ENCODE measurements at regions not wholly inside any gene's neighbourhood (a gene's known extent, or its start where the extent isn't known, plus 50 kb on each side); places are given as distances from the start of the nearest gene placed in this dataset.
A peak's percentile ranks its signal among the peaks of the same experiment; 100 is the strongest.

DNA sequence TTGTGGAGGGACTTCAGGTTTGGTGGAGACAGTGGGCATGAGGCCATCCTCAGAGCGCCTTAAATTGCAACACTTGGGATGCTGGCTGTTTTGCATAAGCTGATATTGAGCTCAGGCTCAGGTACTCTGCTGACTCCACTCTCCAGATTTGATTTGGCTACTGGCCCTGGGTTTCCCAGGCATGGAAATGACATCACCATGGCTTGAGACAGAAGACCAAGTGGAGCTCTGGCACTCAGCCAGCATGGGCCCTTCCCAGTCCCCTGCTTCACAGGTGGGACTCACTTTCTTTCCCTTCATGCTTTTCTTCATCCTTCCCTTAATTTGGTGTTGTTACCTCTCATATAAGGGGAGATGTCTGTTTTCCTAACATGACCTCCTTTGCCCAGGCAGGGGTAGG lies 72.0 kb upstream of the IL12B start:
- H3K4me3 ChIP-seq (ENCODE audit: low read length), result no peak overlapping the region
- DNase-seq (ENCODE audit: low read depth), result peak; percentile 16
- TF ChIP-seq, protein P1, sequence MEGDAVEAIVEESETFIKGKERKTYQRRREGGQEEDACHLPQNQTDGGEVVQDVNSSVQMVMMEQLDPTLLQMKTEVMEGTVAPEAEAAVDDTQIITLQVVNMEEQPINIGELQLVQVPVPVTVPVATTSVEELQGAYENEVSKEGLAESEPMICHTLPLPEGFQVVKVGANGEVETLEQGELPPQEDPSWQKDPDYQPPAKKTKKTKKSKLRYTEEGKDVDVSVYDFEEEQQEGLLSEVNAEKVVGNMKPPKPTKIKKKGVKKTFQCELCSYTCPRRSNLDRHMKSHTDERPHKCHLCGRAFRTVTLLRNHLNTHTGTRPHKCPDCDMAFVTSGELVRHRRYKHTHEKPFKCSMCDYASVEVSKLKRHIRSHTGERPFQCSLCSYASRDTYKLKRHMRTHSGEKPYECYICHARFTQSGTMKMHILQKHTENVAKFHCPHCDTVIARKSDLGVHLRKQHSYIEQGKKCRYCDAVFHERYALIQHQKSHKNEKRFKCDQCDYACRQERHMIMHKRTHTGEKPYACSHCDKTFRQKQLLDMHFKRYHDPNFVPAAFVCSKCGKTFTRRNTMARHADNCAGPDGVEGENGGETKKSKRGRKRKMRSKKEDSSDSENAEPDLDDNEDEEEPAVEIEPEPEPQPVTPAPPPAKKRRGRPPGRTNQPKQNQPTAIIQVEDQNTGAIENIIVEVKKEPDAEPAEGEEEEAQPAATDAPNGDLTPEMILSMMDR (IDR thresholded peaks at IDR 0.05; ENCODE audit: insufficient read depth, low read depth, low read length, missing control alignments), result no peak

DNA sequence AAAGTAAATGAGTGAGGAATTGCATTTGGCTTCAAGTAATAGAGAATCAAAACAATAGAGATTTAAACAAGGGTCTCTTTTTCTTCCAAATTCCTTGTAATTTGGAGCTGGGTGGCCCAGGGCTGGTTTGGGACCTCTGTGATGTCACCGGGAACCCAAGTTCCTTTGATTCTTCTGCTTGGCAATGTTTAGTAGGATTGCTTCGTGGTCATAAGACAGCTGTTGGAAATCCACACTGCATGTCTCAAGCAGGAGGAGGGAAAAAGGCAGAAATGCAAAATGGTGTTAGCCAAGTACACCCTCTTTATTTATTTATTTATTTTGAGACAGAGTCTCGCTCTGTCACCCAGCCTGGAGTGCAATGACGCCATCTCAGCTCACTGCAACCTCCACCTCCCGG lies 72.6 kb upstream of the IL12B start:
- TF ChIP-seq, protein P1 (IDR thresholded peaks at IDR 0.05; ENCODE audit: insufficient read depth, low read depth, low read length, missing control alignments), result no peak
- no peak overlapping the region for H3K4me3 ChIP-seq (ENCODE audit: low read length)
- no peak for DNase-seq (ENCODE audit: low read depth)

DNA sequence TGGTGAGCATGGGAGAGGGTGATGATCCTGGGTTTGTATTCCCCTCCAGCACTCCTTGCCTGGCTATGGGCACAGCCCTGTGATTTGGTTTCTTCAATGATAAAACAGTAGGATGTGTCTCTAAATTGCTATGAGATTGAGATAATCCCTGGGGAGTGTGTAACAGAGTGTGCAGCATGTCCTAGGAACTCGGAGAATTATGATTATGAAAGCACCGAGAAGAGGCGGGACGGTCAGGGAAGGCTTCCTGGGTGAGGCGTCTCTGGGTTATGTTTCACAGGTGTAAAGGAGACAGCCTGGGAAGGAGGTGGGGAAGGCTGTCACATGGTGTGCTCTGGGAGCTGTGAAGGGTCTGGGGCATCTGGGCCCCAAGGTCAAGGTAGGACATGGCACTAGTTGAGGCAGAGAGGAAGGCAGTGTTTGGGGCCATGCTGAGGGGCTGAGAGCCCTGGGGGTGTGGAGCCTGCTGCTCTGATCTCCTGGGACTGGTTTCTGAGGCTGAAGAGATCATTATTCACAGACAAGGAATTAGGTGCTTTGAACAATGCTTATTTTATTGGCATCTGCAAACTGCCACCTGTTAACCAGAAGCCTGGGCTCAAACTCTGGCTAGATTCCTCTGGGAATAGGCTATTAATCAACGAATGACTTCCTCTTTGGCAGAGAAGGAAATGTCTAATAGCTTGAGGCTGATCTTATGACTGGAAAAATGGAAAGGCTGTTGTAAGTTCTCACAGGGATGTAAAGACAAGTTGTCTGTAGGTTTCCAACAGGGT lies 73.8 kb upstream of the IL12B start:
- DNase-seq (ENCODE audit: low read depth), result no peak
- H3K4me3 ChIP-seq (ENCODE audit: low read length), result no peak overlapping the region
- TF ChIP-seq, protein P1 (IDR thresholded peaks at IDR 0.05; ENCODE audit: insufficient read depth, low read depth, low read length, missing control alignments), result no peak

DNA sequence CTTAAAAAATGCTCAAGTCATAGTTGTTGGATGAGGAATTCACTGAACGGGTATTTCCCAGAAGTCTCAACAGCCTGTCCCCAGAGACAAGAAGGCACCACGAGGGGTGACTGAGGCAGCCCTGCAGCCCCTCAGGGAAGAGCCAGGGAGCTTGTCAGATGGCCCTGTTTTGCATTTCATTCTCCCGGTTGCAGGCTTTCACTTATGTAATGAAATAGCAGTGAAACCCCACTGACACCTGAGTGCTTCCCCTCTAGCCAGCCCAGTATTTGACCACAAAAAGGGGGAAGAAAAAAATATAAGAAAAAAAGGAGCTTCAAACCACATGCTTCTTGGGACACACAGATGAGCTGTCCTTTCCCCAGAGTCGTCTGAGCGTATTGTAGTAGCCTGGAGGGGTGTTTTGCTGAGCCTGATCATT lies 75.3 kb upstream of the IL12B start:
- TF ChIP-seq, protein P1 (IDR thresholded peaks at IDR 0.05; ENCODE audit: insufficient read depth, low read depth, low read length, missing control alignments), result no peak
- DNase-seq (ENCODE audit: low read depth), result no peak
- H3K4me3 ChIP-seq (ENCODE audit: low read length), result no peak overlapping the region

DNA sequence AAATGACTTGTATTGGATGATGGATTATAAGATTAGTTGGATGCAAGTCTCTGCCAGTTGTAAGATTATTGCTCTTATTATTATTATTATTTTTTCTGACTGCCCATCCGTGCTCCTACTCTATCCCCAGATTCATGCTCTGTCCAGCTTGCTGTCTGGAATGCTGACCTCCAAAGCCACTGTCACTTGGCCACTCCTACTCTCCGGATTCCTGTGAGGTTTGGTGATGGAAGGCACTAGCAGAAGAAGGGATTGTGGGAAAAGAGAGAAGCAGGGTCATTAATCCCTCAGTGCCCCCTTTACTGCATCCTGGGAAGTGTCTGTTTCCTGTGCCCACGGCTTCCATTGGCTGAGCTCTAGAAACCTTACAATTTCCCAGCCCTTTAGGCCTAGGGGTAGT lies 76.3 kb upstream of the IL12B start:
- TF ChIP-seq, protein P1 (IDR thresholded peaks at IDR 0.05; ENCODE audit: insufficient read depth, low read depth, low read length, missing control alignments), result no peak
- no peak for DNase-seq (ENCODE audit: low read depth)

DNA sequence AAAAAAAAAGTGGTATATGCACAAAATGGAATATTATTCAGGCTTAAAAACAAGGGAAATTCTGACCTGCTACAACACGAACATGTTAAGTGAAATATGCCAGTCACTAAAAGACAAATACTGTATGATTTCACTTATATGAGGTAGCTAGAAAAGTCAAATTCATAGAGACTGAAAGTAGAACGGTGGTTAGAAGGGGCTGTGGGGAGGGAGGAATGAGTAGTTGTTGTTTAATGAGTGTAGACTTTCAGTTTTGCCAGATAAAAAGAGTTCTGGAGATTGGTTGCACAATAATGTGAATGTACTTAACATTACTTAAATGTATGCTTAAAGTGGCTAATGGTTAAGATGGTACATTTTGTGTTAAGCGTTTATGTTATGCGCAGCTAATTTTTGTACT lies 79.5 kb upstream of the IL12B start:
- TF ChIP-seq, protein P1 (IDR thresholded peaks at IDR 0.05; ENCODE audit: insufficient read depth, low read depth, low read length, missing control alignments), result no peak
- no peak overlapping the region for H3K4me3 ChIP-seq (ENCODE audit: low read length)
- no peak for DNase-seq (ENCODE audit: low read depth)

More for the DNA sequence above, 76.3 kb upstream of the IL12B start:
- no peak overlapping the region for H3K4me3 ChIP-seq (ENCODE audit: low read length)

DNA sequence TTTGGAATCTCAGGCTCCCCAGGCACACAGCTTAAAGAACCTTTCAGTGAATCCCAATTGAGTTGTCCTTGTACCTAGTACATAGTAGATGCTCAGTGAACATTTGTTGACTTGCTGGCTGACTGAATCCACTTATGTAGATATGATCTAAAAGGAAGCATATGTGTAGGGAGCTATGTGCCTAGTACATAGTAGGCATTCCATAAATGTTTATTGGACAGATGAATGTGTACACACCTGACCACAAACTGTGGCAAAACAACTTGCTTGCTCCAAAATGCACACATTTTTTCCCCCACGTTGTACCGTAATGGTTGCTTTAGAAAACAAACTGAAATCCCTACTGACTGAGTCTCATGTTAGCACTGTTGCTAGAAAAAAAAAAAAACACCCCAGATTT lies 80.2 kb upstream of the IL12B start:
- H3K4me3 ChIP-seq (ENCODE audit: low read length), result no peak overlapping the region
- TF ChIP-seq, protein P1 (IDR thresholded peaks at IDR 0.05; ENCODE audit: insufficient read depth, low read depth, low read length, missing control alignments), result no peak
- no peak for DNase-seq (ENCODE audit: low read depth)
